Suprapubic skin (tissue), 4 donors: ENCODE measurements at regions not wholly inside any gene's neighbourhood (a gene's known extent, or its start where the extent isn't known, plus 50 kb on each side); places are given as distances from the start of the nearest gene placed in this dataset.

Source experiments
- CTCF ChIP-seq, 2 donors: fragments of 200-600 bp in 1 of 2; fragments of 450-650 bp in 1 of 2; sonication (generic) in 1 of 2; IDR thresholded peaks; one replicate each; pipeline ENCODE4 v1.5.1; 2016 to 2019; ENCODE audit warnings: antibody characterized with exemption in 2 of 2, mild to moderate bottlenecking in 1 of 2, moderate library complexity in 1 of 2
- POLR2A ChIP-seq, 2 donors: fragments of 450-650 bp; IDR thresholded peaks; one replicate each; pipeline ENCODE4 v1.6.1; 2017; ENCODE audit warnings: antibody characterized with exemption in 2 of 2, mild to moderate bottlenecking in 2 of 2, moderate library complexity in 2 of 2
- POLR2AphosphoS5 ChIP-seq, 3 donors: sonication (generic); formaldehyde crosslinking; IDR thresholded peaks; one replicate each; pipeline ENCODE4 v1.6.1; 2017; ENCODE audit warnings: antibody characterized with exemption in 3 of 3

GRCh38 chr11:25218036-25218435 lies 721.2 kb downstream of the LUZP2 start:
- TF ChIP-seq CTCF (IDR thresholded peaks at IDR 0.05) (no peak), POLR2A (IDR thresholded peaks at IDR 0.05) (no peak), POLR2AphosphoS5 (IDR thresholded peaks at IDR 0.05) (no peak)
